ENCODE measurements at regions not wholly inside any gene's neighbourhood (a gene's known extent, or its start where the extent isn't known, plus 50 kb on each side); places are given as distances from the start of the nearest gene placed in this dataset.
"Not testable (repeated sequence)": the region's sequence is repeated elsewhere in the genome, so short reads cannot be mapped to it uniquely, and the experiment has no call there.

DNA sequence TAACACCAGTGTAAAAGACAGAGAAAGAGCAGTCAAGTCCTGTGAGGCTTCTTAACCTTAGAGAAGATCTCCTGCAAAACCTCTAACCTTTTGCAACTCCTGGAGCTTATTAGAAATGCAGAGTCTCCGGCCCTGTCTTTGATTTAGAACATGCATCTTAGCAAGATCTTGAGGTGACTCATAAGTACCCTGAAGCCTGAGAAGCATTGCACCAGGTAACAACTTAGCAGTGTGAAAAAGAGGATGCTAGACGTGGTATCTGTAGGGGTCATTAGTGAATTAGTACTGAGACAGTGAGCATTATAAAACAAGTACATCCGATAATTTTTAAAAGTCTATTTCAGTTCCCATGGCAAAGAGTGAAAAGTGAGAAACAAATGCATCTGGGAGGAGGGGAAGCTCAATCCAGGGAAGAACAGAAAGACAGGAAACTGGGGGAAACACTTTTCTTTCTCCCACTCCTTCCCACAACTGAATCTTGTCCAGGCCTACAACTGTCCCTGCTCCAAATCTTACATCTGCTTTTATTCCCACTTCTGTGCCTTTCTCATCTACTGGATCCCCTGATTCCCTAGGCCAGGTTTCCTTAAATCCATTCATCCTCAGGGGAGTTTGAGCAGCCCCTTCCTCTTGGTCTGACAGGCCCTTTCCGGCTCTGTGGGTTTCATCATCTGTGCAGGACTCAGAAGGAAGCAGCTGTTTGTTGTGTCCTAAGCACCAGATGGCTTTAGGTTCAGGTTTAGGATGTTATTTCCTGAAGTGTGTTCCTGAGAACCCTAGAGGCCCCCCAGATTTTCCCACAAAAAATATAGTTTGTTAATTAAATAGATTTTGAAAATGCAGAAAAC is 128.1 kb upstream of the IL12A start:
- DNase-seq (ENCODE audit: low read depth, low spot score), result no peak

DNA sequence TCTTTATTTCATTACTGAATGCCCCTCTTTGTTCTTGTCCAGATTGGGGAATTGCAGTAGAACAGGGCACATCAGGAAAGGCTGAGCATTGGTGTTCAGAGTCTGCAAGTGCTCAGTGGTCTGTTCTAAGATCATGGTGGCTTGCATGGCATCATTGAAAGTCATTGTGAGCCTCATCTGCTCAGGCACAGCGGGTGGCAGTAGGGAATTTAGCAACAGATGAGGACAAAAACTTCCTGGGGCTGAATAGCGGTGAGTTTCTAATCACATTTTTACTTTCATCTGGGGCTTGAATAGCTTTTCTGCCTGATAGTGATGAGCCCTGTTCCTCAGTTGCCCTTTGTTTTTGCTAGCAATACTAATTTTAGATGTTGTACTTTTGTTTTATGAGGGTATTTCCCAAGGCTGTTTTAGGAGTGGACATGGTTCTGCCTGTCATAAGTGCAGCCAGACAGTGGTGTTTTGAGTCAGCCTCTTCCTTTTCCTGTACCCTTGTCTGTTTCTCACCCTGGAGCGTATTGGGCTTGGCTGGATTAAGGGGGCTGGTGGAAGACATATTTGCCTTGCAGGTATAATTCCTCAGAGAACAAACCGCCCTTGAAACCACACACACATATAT is 127.2 kb upstream of the IL12A start:
- no peak for DNase-seq (ENCODE audit: low read depth, low spot score)

DNA sequence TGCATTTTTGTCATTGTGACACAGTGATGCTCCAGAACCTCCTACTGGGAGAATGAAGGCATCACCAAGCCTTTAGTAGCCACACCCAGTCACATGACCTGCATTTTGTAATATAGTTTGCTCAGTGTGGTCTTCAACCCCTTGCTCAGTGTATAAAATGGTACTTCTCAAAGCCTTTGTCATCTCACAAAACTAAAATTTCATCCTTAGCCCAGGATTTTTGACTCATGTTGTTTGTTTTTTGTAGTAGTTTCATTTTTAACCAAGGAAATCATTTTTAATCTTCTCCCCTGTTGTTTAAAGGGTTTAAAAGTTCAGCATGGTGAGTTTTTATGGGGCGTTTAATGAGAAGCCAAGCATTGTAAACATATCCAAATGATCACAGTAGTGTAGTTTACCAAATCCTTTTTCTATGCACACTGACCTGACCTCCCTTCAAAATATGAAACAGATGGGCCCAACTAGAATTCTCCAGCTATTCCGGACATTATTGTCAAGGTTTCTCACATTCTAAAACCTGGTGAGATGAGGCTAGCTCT is 123.5 kb upstream of the IL12A start:
- no peak for DNase-seq (ENCODE audit: low read depth, low spot score)

DNA sequence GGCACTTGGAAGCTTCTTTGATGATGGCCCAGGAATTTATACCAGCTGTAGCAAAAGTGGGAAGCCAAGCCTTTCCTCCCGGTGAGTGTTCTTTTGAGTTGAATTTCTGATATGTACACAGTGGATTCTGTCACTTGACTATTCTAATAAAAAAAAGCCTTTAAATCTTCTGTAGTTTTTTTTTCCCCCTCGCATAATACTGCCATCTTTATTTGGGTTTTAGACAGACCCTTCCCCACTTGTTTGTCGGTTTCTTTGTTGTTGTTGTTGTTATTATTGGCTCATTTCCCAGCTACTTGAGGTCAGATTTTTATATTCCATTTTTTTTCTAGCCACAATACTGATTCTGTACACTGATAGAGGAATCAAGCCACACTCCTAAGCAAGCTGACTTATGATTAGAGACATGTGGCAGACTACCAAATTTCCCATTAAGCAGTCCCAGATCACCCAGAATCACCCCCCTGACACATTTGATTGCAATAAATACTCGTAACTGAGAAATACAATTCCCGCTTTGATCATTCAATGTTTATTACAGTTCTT is 122.4 kb upstream of the IL12A start:
- no peak for DNase-seq (ENCODE audit: low read depth, low spot score)

- DNase-seq (ENCODE audit: low read depth, low spot score), result no peak
These were observed 121.3 kb upstream of the IL12A start for GRCh38 chr3:159867372-159867771.

GRCh38 chr3:159870723-159871122 is 117.9 kb upstream of the IL12A start:
- no peak for DNase-seq (ENCODE audit: low read depth, low spot score)

DNA sequence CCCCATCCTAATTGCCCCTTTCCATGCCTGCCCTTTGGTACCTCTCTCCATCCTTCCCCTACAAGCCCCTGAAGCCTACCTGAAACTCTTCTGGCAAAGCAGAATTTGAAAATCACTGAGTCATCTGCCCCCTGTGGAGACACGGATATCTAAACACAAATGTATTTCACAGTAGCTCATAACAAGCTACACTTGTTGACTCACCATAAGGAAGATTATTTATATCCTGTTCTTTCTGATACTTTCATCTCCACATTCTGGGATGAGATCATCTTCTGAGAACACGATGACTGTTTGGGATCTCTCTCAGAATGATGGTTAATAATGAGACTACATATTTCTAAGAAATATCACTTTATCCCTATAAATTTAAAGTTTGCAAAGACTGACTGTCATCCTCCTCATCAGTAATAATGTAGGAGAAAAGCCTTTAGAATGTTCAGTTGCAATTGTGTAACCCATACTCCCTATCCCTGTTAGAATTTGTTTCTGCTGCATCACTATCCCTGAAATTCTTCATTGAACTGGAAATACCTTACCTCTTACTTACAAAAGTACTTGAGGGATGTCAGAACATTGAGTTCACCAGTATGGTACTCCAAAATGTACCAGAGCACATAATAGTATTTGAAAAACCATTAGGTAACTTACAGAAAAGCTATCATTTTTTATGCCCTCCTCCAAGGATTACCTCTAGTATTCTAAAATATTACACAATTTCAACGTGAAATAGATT is 116.1 kb upstream of the IL12A start:
- DNase-seq (ENCODE audit: low read depth, low spot score), result no peak

DNA sequence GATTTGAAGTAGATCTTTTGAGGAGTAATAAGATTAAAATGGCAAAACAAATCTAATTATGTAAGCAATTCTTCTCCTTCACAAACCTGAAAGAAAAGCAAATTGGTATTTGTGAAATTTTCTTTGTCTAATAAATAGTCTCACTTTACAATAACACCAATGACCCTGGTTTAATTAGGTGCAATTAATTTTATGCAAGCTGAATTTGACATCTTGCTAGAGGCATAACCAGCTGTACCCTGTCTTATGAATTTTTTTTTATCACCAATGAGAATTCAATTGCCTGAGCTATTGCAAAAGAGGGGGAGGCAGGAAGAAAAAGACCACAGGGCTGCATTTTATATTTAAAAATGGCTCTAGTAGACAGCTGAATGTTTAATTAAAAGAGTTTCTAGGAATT is 113.5 kb upstream of the IL12A start:
- no peak for DNase-seq (ENCODE audit: low read depth, low spot score)

DNA sequence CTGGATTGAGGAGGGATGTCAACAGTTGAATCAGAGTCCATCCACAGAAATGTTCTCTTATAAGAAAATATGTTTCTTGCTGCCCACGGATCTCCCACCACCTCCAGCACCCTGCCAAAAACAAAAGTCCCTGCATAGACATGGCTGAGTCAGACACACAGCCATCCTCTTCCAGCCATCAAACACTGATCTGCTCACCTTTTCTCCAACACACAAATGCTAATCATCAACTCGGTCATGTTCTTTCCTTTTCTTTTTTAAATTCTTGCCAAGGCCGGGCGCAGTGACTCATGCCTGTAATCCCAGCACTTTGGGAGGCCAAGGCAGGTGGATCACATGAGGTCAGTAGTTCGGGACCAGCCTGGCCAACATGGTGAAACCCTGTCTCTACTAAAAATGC is 110.7 kb upstream of the IL12A start:
- DNase-seq (ENCODE audit: low read depth, low spot score), result no peak

DNA sequence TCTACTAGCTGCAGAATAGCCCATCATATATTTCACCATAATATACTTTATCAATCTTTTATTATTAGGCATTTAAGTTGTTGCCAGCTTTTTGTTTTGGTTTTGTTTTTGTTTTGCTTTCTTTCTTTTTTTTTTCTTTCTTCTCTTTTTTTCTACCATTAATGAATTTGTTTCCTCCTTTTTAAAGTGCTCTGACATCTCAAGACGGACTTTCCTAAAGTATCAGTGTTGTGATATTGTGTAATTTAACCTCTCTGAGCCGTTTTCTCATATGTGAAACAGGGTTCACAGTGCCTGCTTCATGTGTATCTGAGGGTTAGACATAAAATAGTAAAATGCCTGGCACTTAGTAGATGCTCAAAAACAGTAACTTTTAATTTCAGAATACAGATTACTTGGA is 109.5 kb upstream of the IL12A start:
- no peak for DNase-seq (ENCODE audit: low read depth, low spot score)

- no peak for DNase-seq (ENCODE audit: low read depth, low spot score)
These were observed 109.0 kb upstream of the IL12A start for GRCh38 chr3:159879598-159879997.

DNA sequence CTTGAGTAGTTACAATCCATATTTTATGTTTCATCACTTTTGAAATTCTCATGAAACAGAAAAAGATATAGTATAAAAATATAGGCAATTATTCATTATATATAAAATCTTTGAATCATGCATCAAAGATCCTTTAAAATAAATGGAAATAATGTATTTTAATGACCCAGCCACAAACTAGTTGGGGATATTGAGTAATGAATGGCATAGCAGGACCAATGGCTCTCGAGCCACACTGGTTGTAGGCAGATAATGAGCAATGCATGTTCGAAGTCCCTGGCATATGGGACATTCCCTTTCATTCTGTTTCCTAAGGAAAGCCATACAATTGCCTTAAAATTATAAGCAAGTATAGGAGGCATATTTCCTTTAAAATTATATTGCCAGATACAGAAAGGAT is 107.4 kb upstream of the IL12A start:
- DNase-seq (ENCODE audit: low read depth, low spot score), result no peak

- DNase-seq (ENCODE audit: low read depth, low spot score), result peak; percentile 79
These were observed 106.8 kb upstream of the IL12A start for GRCh38 chr3:159881828-159882309.

GRCh38 chr3:159882367-159882766 is 106.3 kb upstream of the IL12A start:
- DNase-seq (ENCODE audit: low read depth, low spot score), result no peak

DNA sequence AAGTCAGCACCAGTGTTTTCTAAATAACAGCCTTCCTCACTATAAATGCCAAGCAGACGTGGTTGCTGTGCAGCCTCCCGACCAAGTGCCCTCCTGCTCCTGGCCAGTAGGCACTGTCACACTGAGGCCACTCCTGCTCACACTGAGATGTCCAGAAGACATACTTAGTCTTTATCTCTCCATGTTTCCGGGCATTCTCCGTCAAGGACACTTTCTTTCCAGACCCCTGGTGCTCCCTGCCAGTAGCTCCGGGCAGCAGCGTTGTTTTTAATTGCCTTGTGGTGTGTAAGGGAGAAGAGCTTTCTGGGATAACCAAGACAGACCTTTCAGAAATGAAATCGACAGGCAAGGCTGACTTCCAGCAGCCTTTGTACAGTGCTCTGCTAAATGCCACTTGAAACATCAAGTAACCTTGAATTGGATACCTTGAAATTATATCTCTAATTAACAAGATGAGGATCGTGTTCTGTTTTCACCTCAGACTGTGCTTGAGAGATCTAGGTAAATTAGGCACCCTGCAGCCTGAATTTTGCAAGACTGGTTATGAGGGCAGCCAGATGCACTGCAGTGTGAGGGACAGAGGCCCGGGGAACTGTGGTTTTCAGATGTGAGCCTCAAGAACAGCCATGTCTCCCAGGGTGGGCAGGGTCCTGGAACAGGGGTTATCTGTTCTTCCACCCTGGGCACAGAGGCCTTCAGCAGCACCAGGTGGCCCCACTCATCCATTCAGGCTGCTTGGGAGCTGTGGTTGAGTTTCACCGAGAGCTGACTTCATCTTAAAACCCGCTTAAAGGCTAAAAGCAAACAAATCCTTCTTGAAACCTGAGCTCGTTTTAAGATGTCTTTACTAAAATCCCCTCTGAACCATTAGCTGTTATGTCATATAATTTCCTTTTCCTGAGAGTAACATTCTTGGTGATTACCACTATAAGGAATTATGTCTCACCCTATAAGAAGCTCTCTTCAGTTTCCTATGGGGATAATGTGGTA is 105.5 kb upstream of the IL12A start:
- no peak for DNase-seq (ENCODE audit: low read depth, low spot score)

DNA sequence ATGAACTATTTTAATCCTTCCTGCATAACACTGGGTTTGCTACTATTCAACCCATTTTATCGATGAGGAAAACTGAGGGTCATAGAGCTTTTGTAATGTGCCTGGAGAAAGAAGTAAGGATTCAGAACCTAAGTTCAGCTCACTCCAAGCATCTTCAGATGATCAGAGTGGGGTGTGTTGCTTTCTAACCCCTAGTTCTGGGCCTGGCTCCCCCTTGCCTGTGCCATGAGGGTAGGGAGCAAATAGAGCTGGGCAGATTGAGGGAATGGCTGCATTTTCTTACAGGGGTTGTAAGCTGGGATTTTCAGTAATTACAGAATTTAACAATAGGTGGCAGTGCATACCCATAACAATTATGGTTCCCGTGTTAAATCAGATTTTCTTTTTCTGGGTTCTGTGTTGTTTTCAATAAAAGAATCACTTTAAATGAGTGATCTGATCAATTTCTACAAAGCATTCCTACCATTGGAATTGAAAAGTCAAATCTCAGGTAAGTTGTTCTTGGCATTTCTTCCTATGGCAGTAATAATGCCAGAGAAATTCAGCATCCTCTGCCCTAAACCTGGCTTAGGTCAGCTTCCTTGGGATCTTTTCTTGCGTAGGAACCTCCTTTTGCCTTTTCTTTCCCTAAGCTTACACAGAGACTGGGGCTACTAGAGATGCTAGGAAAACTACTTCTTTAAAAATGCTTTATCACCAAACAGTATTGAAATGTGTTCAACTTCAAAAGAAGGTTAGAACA is 103.8 kb upstream of the IL12A start:
- DNase-seq (ENCODE audit: low read depth, low spot score), result peak; percentile 6

DNA sequence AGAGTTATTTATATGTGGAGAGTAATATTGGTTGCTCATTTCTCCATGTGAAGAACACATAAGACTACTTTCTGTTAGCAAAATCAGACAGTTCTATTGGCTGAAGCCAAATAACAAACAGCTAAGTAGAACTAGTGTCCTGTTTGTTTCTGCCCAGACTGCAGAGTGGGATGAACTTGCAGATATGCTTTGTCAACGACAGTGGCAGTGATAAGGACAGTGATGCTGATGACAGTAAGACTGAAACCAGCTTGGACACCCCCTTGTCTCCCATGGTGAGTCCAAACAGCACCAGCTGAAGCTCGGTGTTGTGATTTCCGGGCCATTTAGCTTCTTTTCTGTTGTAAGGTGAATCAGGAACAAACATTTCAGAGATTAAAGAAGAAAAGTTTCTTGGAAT is 102.6 kb upstream of the IL12A start:
- no peak for DNase-seq (ENCODE audit: low read depth, low spot score)

GRCh38 chr3:159886530-159886929 is 102.1 kb upstream of the IL12A start:
- DNase-seq (ENCODE audit: low read depth, low spot score), result not testable (repeated sequence)

GRCh38 chr3:159887168-159887567 is 101.5 kb upstream of the IL12A start:
- no peak for DNase-seq (ENCODE audit: low read depth, low spot score)

DNA sequence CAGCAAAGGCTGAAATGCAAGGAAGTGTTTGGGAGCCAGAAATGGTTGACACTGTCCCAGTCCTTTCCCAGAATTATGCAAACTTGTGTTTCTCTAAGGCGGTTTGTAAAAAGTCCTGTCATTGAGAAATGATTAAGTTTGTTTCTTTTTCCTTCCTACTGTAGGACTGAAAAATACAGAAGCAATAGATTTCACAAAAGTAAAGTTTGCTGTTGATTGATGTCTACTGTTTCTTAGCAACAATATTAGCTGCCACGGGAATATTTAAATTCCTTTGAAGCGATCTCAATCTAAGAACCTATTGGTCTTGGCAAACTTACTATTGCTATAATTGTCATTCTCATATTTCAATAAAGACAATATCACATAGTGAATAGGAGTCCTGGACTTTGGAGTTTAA is 100.7 kb upstream of the IL12A start:
- no peak for DNase-seq (ENCODE audit: low read depth, low spot score)
